GM23248 (cell line): ENCODE measurements at regions not wholly inside any gene's neighbourhood (a gene's known extent, or its start where the extent isn't known, plus 50 kb on each side); places are given as distances from the start of the nearest gene placed in this dataset.

Source experiments
- DNase-seq: peaks from one replicate; pipeline ENCODE4 v3.0.0-alpha.2; 2015
- H2AFZ ChIP-seq: fragments of 200-600 bp; sonication (generic); 2 replicates; pipeline ENCODE4 v1.6.1; 2016; ENCODE audit warnings: antibody characterized with exemption
- H3F3A ChIP-seq: fragments of 200-600 bp; sonication (generic); 2 replicates; pipeline ENCODE4 v1.6.1; 2016; ENCODE audit warnings: mild to moderate bottlenecking, antibody characterized with exemption, mixed run types; ENCODE audit not compliant: insufficient read depth
- H3K27ac ChIP-seq: fragments of 200-600 bp; sonication (generic); 2 replicates; pipeline ENCODE4 v1.5.1; 2016; ENCODE audit warnings: mild to moderate bottlenecking
- H3K27me3 ChIP-seq: fragments of 200-600 bp; sonication (generic); replicated peaks from 2 replicates; pipeline ENCODE4 v1.6.1; 2016; ENCODE audit warnings: mild to moderate bottlenecking; ENCODE audit not compliant: insufficient read depth
- H3K36me3 ChIP-seq: fragments of 200-600 bp; sonication (generic); 2 replicates; pipeline ENCODE4 v1.6.1; 2016; ENCODE audit warnings: low read depth, mild to moderate bottlenecking
- H3K4me1 ChIP-seq: fragments of 200-600 bp; sonication (generic); 2 replicates; pipeline ENCODE4 v1.6.1; 2016; ENCODE audit warnings: mild to moderate bottlenecking; ENCODE audit not compliant: insufficient read depth
- H3K4me2 ChIP-seq: fragments of 200-600 bp; sonication (generic); one replicate; pipeline ENCODE4 v1.6.1; 2016; ENCODE audit warnings: mild to moderate bottlenecking; ENCODE audit not compliant: unreplicated experiment
- H3K4me3 ChIP-seq: fragments of 200-600 bp; sonication (generic); 2 replicates; pipeline ENCODE4 v1.5.1; 2016; ENCODE audit warnings: mild to moderate bottlenecking
- H3K79me2 ChIP-seq: fragments of 200-600 bp; sonication (generic); 2 replicates; pipeline ENCODE4 v1.6.1; 2016; ENCODE audit warnings: mild to moderate bottlenecking; ENCODE audit not compliant: insufficient read depth
- H3K9ac ChIP-seq: fragments of 200-600 bp; sonication (generic); 2 replicates; pipeline ENCODE4 v1.6.1; 2016; ENCODE audit warnings: mild to moderate bottlenecking
- H3K9me2 ChIP-seq: fragments of 200-600 bp; sonication (generic); 2 replicates; pipeline ENCODE4 v1.6.1; 2016; ENCODE audit warnings: mixed run types, mild to moderate bottlenecking, moderate library complexity; ENCODE audit not compliant: insufficient read depth
- H3K9me3 ChIP-seq: fragments of 200-600 bp; sonication (generic); one replicate; pipeline ENCODE4 v1.6.1; 2017; ENCODE audit warnings: low read depth
- H4K20me1 ChIP-seq: fragments of 200-600 bp; sonication (generic); 2 replicates; pipeline ENCODE4 v1.6.0; 2016; ENCODE audit not compliant: insufficient read depth
- EZH2 ChIP-seq: fragments of 200-600 bp; sonication (generic); IDR thresholded peaks from 2 replicates; pipeline ENCODE4 v1.6.1; 2018; ENCODE audit warnings: antibody characterized with exemption, mild to moderate bottlenecking; ENCODE audit not compliant: insufficient read depth, poor library complexity, severe bottlenecking
- EZH2phosphoT487 ChIP-seq: fragments of 200-600 bp; sonication (generic); IDR thresholded peaks from 2 replicates; pipeline ENCODE4 v1.6.1; 2018; ENCODE audit warnings: antibody characterized with exemption, moderate library complexity, mild to moderate bottlenecking, low read depth; ENCODE audit not compliant: insufficient read depth
- WGBS, 2 experiments: methylation state at CpG; one replicate each; pipeline ENCODE4 v1.1.6; 2015 to 2017; ENCODE audit warnings: low lambda C conversion rate in 2 of 2, low coverage in 1 of 2; ENCODE audit errors: missing lambda C conversion rate in 2 of 2; 5-methylcytosine and 5-hydroxymethylcytosine counted together
- in situ Hi-C: fragments of 300-500 bp; cut with MboI; formaldehyde crosslinking; loops from 2 replicates; pipeline ENCODE4 v1.15.0; 2020

GRCh38 chr10:3402187-3402751 is 229.7 kb upstream of the PITRM1 start:
- H3K27ac ChIP-seq = no peak overlapping the region
- WGBS, 2 experiments = 89 to 91% methylated on average over 10 of the region's 10 CpGs
- no peak for DNase-seq

GRCh38 chr10:3401491-3401938 is 228.9 kb upstream of the PITRM1 start:
- in situ Hi-C loops = no loop called here
- WGBS, 2 experiments = 58 to 66% methylated on average over 6 of the region's 6 CpGs
- Histone ChIP-seq H3K9ac (no peak overlapping the region), H4K20me1 (no peaks in the 10 kb centered on the region), H3K9me2 (no peaks in the 10 kb centered on the region), H3F3A (no peaks in the 10 kb centered on the region), H3K4me3 (no peak overlapping the region), H3K27ac (no peak overlapping the region), H2AFZ (no peak overlapping the region), H3K79me2 (no peaks in the 10 kb centered on the region), H3K27me3 (no peaks in the 10 kb centered on the region), H3K36me3 (no peaks in the 10 kb centered on the region), H3K4me1 (no peaks in the 10 kb centered on the region), H3K4me2 (no peak overlapping the region), H3K9me3 (no peaks in the 10 kb centered on the region)
- no peak for TF ChIP-seq EZH2phosphoT487
- TF ChIP-seq EZH2 = no peak
- DNase-seq = peak; percentile 23

More at GRCh38 chr10:3402187-3402751, 229.7 kb upstream of the PITRM1 start:
- TF ChIP-seq EZH2phosphoT487 (no peak), EZH2 (no peak)
- no peaks in the 10 kb centered on the region for H3K9me3 ChIP-seq
- H3K4me1 ChIP-seq = no peaks in the 10 kb centered on the region
- in situ Hi-C loops = no loop called here
- H3K9me2 ChIP-seq = no peaks in the 10 kb centered on the region
- no peaks in the 10 kb centered on the region for H3F3A ChIP-seq
- H3K79me2 ChIP-seq = no peaks in the 10 kb centered on the region
- no peaks in the 10 kb centered on the region for H3K36me3 ChIP-seq
- no peaks in the 10 kb centered on the region for H4K20me1 ChIP-seq
- no peak overlapping the region for H2AFZ ChIP-seq
- no peak overlapping the region for H3K4me3 ChIP-seq
- H3K9ac ChIP-seq = no peak overlapping the region
- no peak overlapping the region for H3K4me2 ChIP-seq
- no peaks in the 10 kb centered on the region for H3K27me3 ChIP-seq

- DNase-seq = no peak
- no peak overlapping the region for H3K9ac ChIP-seq
- no peaks in the 10 kb centered on the region for H3K9me2 ChIP-seq
- H3K4me2 ChIP-seq = no peak overlapping the region
- H3K27me3 ChIP-seq = no peaks in the 10 kb centered on the region
- no peak overlapping the region for H3K4me3 ChIP-seq
- no peak overlapping the region for H3K27ac ChIP-seq
- no peak overlapping the region for H2AFZ ChIP-seq
- TF ChIP-seq EZH2phosphoT487 = no peak
- no peak for TF ChIP-seq EZH2
- H3K4me1 ChIP-seq = no peaks in the 10 kb centered on the region
- no peaks in the 10 kb centered on the region for H3F3A ChIP-seq
- WGBS, 2 experiments = 89 to 94% methylated on average over 5 of the region's 5 CpGs
- no peaks in the 10 kb centered on the region for H3K36me3 ChIP-seq
- no peaks in the 10 kb centered on the region for H4K20me1 ChIP-seq
- H3K79me2 ChIP-seq = no peaks in the 10 kb centered on the region
- in situ Hi-C loops = no loop called here
- H3K9me3 ChIP-seq = no peaks in the 10 kb centered on the region
Observed at GRCh38 chr10:3400348-3400747, 227.8 kb upstream of the PITRM1 start.

GRCh38 chr10:3399756-3400155 is 227.2 kb upstream of the PITRM1 start:
- in situ Hi-C loops = no loop called here
- Histone ChIP-seq H3K27ac (no peak overlapping the region), H4K20me1 (no peaks in the 10 kb centered on the region), H3K27me3 (no peaks in the 10 kb centered on the region), H3F3A (no peaks in the 10 kb centered on the region), H2AFZ (no peak overlapping the region), H3K4me1 (no peaks in the 10 kb centered on the region), H3K9me2 (no peaks in the 10 kb centered on the region), H3K4me2 (no peak overlapping the region), H3K9me3 (no peaks in the 10 kb centered on the region), H3K79me2 (no peaks in the 10 kb centered on the region), H3K4me3 (no peak overlapping the region), H3K9ac (no peak overlapping the region), H3K36me3 (no peaks in the 10 kb centered on the region)
- 82 to 84% methylated on average over 6 of the region's 6 CpGs for WGBS, 2 experiments
- no peak for DNase-seq
- TF ChIP-seq EZH2phosphoT487 = no peak
- TF ChIP-seq EZH2 = no peak
